ENCODE measurements at regions not wholly inside any gene's neighbourhood (a gene's known extent, or its start where the extent isn't known, plus 50 kb on each side); places are given as distances from the start of the nearest gene placed in this dataset.

- DNase-seq (ENCODE audit: low read depth in 2 of 2): no peak
Measured at GRCh38 chr7:12127455-12127854, 83.6 kb upstream of the TMEM106B start.

GRCh38 chr7:12130609-12131008, 80.5 kb upstream of the TMEM106B start:
- DNase-seq (ENCODE audit: low read depth in 2 of 2): no peak

DNA sequence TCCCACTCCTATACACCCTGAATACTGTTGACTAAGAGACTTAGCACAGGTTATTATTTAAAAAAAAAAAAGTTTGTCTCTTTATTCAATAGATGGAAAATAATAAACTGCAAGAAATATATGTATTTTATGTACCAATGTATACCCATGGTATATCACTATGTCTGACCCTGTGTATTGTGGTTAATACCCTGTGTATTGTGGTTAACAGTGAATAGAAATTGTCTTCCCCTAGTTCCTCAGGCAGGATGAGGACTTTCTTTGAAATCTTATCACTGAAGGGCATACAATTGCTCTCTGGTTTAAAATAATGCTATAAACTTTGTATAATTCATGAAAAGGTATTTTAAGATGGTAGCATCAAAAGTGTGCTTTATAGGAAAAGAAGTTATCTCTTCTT, 80.0 kb upstream of the TMEM106B start:
- no peak for DNase-seq (ENCODE audit: low read depth in 2 of 2)

DNA sequence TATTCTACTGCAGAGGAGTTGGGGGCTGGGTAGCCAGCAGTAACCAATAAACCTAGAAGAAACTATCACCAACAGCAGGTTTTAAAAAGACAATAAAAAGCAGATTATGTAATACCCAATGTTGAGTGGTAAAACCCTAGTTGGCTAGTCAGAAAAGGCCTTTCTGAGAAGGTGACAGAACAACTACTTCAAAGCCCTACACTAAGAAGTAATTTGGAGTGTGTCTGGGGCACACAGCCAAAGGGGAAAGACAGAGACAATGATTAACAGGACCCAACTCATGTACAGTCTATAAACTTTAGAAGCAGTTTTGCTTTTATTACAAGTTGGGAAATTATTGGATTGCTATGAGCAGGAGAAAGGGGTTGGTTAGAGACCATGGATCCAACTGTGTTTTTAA, 77.2 kb upstream of the TMEM106B start:
- DNase-seq (ENCODE audit: low read depth in 2 of 2): no peak

DNA sequence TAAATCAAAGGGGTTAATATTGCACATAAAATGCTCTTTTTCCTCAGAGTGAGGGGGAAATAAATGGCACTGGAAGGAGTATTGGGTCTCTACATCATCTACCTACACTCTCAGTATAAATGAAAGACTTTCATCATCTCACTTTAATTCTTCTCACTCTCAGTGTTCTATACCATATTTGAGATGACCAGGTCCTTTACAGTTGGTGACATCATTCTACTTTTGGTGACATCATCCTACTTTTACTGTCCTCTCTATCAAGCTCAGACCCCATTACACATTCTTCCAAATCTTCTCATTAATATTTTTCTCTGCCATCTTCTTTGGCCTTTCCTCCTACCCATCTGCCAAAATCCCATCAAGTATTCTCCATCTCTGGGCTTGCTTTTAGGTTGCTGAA, 74.6 kb upstream of the TMEM106B start:
- no peak for DNase-seq (ENCODE audit: low read depth in 2 of 2)

GRCh38 chr7:12137283-12137682, 73.8 kb upstream of the TMEM106B start:
- DNase-seq (ENCODE audit: low read depth in 2 of 2): no peak

- no peak for DNase-seq (ENCODE audit: low read depth in 2 of 2)
Measured at GRCh38 chr7:12138421-12138820, 72.7 kb upstream of the TMEM106B start.

DNA sequence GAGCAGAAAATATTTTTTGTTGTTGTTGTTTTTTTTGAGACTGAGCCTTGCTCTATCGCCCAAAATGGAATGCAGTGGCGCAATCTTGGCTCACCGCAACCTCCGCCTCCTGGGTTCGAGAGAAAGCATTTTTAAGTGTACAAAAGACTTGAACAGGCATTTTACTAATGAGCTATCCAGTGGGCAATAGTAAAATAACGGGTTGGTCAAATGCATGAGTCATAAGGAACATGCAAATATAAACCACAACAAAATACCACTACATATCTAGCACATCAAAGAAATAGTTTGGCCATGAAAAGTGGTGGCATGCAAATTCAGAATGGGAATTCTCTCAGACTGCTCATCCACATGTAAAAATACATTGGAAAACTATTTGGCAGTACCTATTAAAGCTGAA, 71.7 kb upstream of the TMEM106B start:
- DNase-seq (ENCODE audit: low read depth in 2 of 2): no peak

- no peak for DNase-seq (ENCODE audit: low read depth in 2 of 2)
Measured at GRCh38 chr7:12146813-12147212, 64.3 kb upstream of the TMEM106B start.

DNA sequence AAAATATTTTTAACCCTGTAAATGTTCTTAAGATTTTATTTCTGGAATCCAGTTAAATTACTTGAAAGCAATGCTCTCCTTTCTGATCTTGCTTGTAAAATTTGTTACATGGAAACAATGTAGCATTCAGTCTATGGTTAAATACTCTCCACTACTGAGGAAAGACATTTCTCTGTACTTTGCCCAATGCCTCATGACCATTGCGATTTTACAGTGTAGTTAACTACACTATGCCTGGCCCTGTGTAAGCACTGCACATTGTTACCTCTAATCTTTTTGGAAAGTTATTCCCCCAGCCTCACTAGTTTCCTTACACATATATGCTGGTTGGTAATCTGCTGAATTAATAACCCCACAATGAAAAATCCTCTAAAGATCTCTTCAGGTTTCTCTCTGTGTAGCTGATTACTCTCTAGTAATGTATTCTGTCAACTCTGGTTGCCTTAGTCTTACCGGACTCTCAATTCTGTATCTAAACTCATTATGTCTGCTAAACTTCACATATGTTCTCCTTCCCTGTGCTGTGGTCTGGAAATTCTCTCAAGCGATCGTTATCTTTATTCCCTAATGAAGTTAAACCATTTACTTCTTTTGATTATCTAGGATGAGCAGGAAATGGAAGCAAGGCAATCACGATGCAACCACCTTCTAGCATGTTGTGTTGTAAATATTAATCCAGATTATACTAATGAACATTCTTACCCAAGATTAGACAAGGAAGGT, 58.7 kb upstream of the TMEM106B start:
- DNase-seq (ENCODE audit: low read depth in 2 of 2): no peak

DNA sequence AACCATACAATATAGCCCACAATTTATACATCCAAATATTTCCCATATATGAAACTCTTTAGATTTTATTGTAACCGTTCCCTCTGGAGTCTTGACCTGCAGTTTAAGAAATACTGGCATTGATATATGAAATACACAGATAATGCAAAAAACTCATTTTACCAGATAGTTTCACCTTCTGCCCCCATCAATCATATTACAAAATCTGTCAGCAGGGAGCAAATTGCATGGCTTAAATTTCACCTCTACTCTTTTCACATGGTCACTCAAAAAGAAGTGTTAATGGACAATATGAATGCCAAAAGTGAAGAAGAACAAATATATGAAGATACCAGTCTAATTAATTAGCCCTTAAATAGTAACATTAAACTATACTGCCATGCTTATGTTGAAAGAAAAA, 57.0 kb upstream of the TMEM106B start:
- DNase-seq (ENCODE audit: low read depth in 2 of 2): no peak

GRCh38 chr7:12157517-12157916, 53.6 kb upstream of the TMEM106B start:
- DNase-seq (ENCODE audit: low read depth in 2 of 2): no peak

GRCh38 chr7:12158334-12159060, 52.6 kb upstream of the TMEM106B start:
- DNase-seq (ENCODE audit: low read depth in 2 of 2): no peak

DNA sequence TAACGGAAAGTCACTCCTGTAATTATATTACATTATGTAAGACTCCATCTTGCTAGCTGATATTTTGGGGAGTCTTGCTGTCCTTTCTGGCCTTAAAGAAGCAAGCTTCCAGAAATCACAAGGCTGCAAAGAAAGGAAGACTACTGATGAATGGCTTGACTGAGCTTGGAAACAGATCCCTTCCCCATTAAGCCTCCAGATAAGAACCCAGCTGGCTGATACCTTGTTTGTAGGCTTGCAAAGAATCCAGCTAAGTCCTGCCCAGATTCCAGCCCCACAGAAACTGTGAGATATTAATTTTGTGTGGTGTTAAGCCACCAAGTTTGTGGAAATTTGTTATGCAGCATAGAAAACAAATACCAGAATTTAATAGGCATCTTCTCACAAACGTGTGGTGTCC, 49.9 kb upstream of the TMEM106B start:
- DNase-seq (ENCODE audit: low read depth in 2 of 2): no peak
